Mesodermal cell (in vitro differentiated cells): ENCODE measurements at regions not wholly inside any gene's neighbourhood (a gene's known extent, or its start where the extent isn't known, plus 50 kb on each side); places are given as distances from the start of the nearest gene placed in this dataset.

Experiments used
- H3K27ac ChIP-seq: 2 replicates; pipeline ENCODE4 v1.7.0; 2013; ENCODE audit warnings: mild to moderate bottlenecking, low read depth, low read length, moderate library complexity; ENCODE audit not compliant: severe bottlenecking
- H3K36me3 ChIP-seq: 2 replicates; pipeline ENCODE4 v1.7.1; 2013; ENCODE audit warnings: mild to moderate bottlenecking, low read length, moderate library complexity; ENCODE audit not compliant: control insufficient read depth, insufficient read depth
- H3K4me1 ChIP-seq: one replicate; pipeline ENCODE4 v1.7.1; 2013; ENCODE audit warnings: mild to moderate bottlenecking, low read length; ENCODE audit not compliant: insufficient read depth, control insufficient read depth, poor library complexity, severe bottlenecking
- H3K4me3 ChIP-seq: 2 replicates; pipeline ENCODE4 v1.7.0; 2013; ENCODE audit warnings: low read length, control low read depth, mild to moderate bottlenecking; ENCODE audit not compliant: insufficient read depth, poor library complexity, severe bottlenecking; ENCODE audit errors: extremely low read depth
- H3K9me3 ChIP-seq: 2 replicates; pipeline ENCODE4 v1.7.1; 2013; ENCODE audit warnings: mild to moderate bottlenecking, low read length, moderate library complexity; ENCODE audit not compliant: control insufficient read depth
- WGBS, 2 experiments: methylation state at CpG; one replicate each; pipeline ENCODE4 v1.1.5; 2013; ENCODE audit warnings: missing lambda C conversion rate in 2 of 2; ENCODE audit not compliant: insufficient coverage in 2 of 2; 5-methylcytosine and 5-hydroxymethylcytosine counted together

GRCh38 chr6:9484686-9485085 is 930.2 kb downstream of the TFAP2A start:
- Histone ChIP-seq H3K36me3 (no peaks in the 10 kb centered on the region), H3K4me1 (peaks cover 10% of the 10 kb centered on the region), H3K4me3 (no peak overlapping the region), H3K27ac (no peak overlapping the region), H3K9me3 (no peaks in the 10 kb centered on the region)
- WGBS, 2 experiments = no CpG with 5 or more reads among the region's 1 CpG

GRCh38 chr6:9484091-9484490 is 930.8 kb downstream of the TFAP2A start:
- no peak overlapping the region for H3K27ac ChIP-seq
- no peak overlapping the region for H3K4me3 ChIP-seq
- H3K4me1 ChIP-seq = peaks cover 10% of the 10 kb centered on the region
- H3K9me3 ChIP-seq = no peaks in the 10 kb centered on the region
- H3K36me3 ChIP-seq = no peaks in the 10 kb centered on the region
- WGBS, 2 experiments = no CpG with 5 or more reads among the region's 3 CpGs

DNA sequence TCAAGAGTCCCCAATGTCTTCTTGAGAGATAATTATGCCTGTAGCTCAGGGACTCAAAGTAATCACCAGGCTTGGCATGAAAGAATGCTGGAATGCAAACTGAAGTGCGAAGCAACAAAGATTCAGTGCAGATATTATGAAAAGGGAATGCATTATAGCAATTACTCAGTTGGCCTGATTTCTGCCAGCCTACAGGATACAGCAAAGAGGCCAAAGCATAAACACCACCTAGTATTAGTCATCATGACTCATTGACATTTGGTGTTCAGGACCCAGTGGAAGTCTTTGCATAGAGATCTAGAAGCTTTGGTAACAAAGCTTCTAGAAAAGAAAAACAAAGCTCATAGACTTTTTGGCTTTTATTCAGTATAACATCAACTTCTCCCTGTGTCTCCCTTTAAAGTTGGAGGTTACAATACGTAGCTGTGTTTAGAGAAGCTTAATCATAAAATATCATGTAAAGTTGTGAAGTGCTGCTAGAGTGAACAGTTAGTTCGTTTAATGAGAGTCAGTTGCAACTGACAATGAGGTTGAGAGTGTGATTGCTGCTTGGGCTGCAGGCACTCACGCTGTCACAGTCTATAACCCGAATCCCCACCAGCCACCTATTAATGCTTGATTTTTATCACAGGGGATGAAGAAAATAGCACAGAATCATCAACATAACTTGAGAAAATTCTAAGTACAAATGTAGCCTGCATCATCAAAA is 932.7 kb downstream of the TFAP2A start:
- H3K27ac ChIP-seq = peak overlapping the region; percentile 79
- peaks cover 10% of the 10 kb centered on the region for H3K4me1 ChIP-seq
- no peaks in the 10 kb centered on the region for H3K36me3 ChIP-seq
- H3K9me3 ChIP-seq = no peaks in the 10 kb centered on the region
- H3K4me3 ChIP-seq = no peak overlapping the region
- 50% methylated on average over 1 of the region's 5 CpGs; no CpG with 5 or more reads in 1 of the 2 experiments for WGBS, 2 experiments

GRCh38 chr6:9481292-9482029 is 933.4 kb downstream of the TFAP2A start:
- Histone ChIP-seq H3K36me3 (no peaks in the 10 kb centered on the region), H3K4me3 (no peak overlapping the region), H3K4me1 (peaks cover 10% of the 10 kb centered on the region), H3K27ac (peak overlapping the region; percentile 79), H3K9me3 (no peaks in the 10 kb centered on the region)
- 56 to 84% methylated on average over 1 to 4 of the region's 7 CpGs for WGBS, 2 experiments

DNA sequence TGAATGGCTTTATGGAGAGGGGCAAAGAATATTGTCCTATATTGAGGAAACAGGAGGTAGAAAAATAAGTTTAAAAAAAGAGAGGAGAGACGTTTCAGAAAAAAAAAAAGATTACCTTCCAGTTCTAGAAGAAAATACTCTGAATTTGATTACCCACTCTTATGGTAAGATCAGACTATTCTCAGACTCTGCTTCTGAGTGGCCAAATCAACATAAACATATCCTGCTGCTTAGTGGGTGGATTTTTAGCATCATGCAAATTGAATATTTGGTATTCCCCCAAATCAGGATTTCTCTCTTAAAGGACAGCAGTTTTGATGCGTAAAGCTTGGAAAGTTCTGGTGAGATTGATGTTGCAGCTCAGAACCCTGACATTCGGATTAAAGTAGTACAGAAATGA is 946.6 kb downstream of the TFAP2A start:
- Histone ChIP-seq H3K36me3 (no peaks in the 10 kb centered on the region), H3K9me3 (no peaks in the 10 kb centered on the region)
- whole genome bisulfite sequencing, 2 experiments = 88 to 100% methylated on average over 2 of the region's 3 CpGs

DNA sequence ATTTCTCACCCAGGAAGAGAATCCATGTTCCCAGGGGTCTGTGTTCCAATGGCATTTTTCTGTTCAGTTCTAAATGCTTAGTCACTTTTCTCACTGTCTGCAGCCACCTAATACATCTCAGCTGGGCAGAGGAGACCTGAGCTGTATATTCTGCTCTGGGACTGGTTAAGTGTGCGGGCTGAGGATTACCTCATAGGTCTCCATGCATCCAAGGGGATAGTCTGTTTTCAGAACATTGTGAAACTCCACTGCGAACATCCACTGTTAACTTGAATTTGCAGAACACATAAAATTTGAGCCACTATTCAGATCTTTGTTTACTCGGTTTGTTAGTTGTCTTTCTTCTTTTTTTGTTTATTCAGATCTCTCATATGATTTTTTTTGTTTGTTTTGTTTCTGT is 947.1 kb downstream of the TFAP2A start:
- no peaks in the 10 kb centered on the region for H3K36me3 ChIP-seq
- no peak overlapping the region for H3K27ac ChIP-seq
- no peaks in the 10 kb centered on the region for H3K9me3 ChIP-seq
- no peak overlapping the region for H3K4me3 ChIP-seq
- H3K4me1 ChIP-seq = no peaks in the 10 kb centered on the region
- 85% methylated on average over 2 of the region's 3 CpGs; no CpG with 5 or more reads in 1 of the 2 experiments for WGBS, 2 experiments

More for the DNA sequence above, 946.6 kb downstream of the TFAP2A start:
- Histone ChIP-seq H3K4me1 (no peaks in the 10 kb centered on the region), H3K4me3 (no peak overlapping the region), H3K27ac (no peak overlapping the region)

GRCh38 chr6:9464583-9464982 is 950.3 kb downstream of the TFAP2A start:
- no peak overlapping the region for H3K4me3 ChIP-seq
- no peak overlapping the region for H3K27ac ChIP-seq
- WGBS, 2 experiments = 79 to 96% methylated on average over 2 of the region's 2 CpGs
- no peaks in the 10 kb centered on the region for H3K9me3 ChIP-seq
- no peaks in the 10 kb centered on the region for H3K4me1 ChIP-seq
- no peaks in the 10 kb centered on the region for H3K36me3 ChIP-seq

GRCh38 chr6:9463311-9463710 is 951.6 kb downstream of the TFAP2A start:
- Histone ChIP-seq H3K4me1 (no peaks in the 10 kb centered on the region), H3K4me3 (no peak overlapping the region), H3K36me3 (no peaks in the 10 kb centered on the region), H3K9me3 (no peaks in the 10 kb centered on the region), H3K27ac (no peak overlapping the region)
- WGBS, 2 experiments = 79 to 86% methylated on average over 2 of the region's 4 CpGs

GRCh38 chr6:9461188-9461587 is 953.7 kb downstream of the TFAP2A start:
- Histone ChIP-seq H3K4me1 (no peaks in the 10 kb centered on the region), H3K4me3 (no peak overlapping the region), H3K9me3 (no peaks in the 10 kb centered on the region), H3K27ac (no peak overlapping the region), H3K36me3 (no peaks in the 10 kb centered on the region)
- WGBS, 2 experiments = 85 to 92% methylated on average over 2 to 3 of the region's 3 CpGs

- WGBS, 2 experiments = 88% methylated on average over 1 of the region's 1 CpG; no CpG with 5 or more reads in 1 of the 2 experiments
- H3K4me3 ChIP-seq = no peak overlapping the region
- no peaks in the 10 kb centered on the region for H3K9me3 ChIP-seq
- no peak overlapping the region for H3K27ac ChIP-seq
- H3K4me1 ChIP-seq = peaks cover 3% of the 10 kb centered on the region
- H3K36me3 ChIP-seq = no peaks in the 10 kb centered on the region
These were observed 956.5 kb downstream of the TFAP2A start for GRCh38 chr6:9458424-9458823.
